CD4-positive, alpha-beta T cell treated with Interleukin-12 subunit alpha and Interleukin-12 subunit beta, for 1 hour (primary cell): ENCODE measurements at regions not wholly inside any gene's neighbourhood (a gene's known extent, or its start where the extent isn't known, plus 50 kb on each side); places are given as distances from the start of the nearest gene placed in this dataset.

Experiments
- DNase-seq: peaks from one replicate; pipeline ENCODE4 v3.0.0-alpha.2; 2020

- DNase-seq: no peak
Measured at GRCh38 chr11:45341372-45341771, 55.2 kb upstream of the SYT13 start.

- DNase-seq: peak; percentile 90
Measured at GRCh38 chr11:45339729-45340519, 53.8 kb upstream of the SYT13 start.

- DNase-seq: no peak
Measured at GRCh38 chr11:45337583-45338360, 51.6 kb upstream of the SYT13 start.

- DNase-seq: no peak
Measured at GRCh38 chr11:45336136-45336535, 50.0 kb upstream of the SYT13 start.
